ENCODE measurements at regions not wholly inside any gene's neighbourhood (a gene's known extent, or its start where the extent isn't known, plus 50 kb on each side); places are given as distances from the start of the nearest gene placed in this dataset.

- 70% methylated on average over 1 of the region's 1 CpG for WGBS
- Histone ChIP-seq H3K27me3 (ENCODE audit: control insufficient read depth in 1 of 2, insufficient read depth in 1 of 2, low read length in 2 of 2) (no peaks in the 10 kb centered on the region), H2BK120ac (ENCODE audit: low read depth, low read length) (no peak overlapping the region), H2BK15ac (ENCODE audit: low read depth, poor library complexity, severe bottlenecking) (no peak overlapping the region), H3K79me1 (replicated peaks; ENCODE audit: low read length, poor library complexity, severe bottlenecking) (no peaks in the 10 kb centered on the region), H3K4ac (ENCODE audit: low read depth in 1 of 2, low read length in 2 of 2) (no peak overlapping the region), H4K91ac (ENCODE audit: low read length) (no peak overlapping the region), H3K9me3 (ENCODE audit: control insufficient read depth, low read length) (peaks cover 4% of the 10 kb centered on the region), H3K14ac (ENCODE audit: low read length in 2 of 2) (no peak overlapping the region), H4K8ac (ENCODE audit: low read length) (no peak overlapping the region), H2AK5ac (ENCODE audit: low read length, severe bottlenecking) (no peak overlapping the region), H3K4me1 (ENCODE audit: control insufficient read depth, insufficient read depth, low read depth, low read length) (no peaks in the 10 kb centered on the region), H3K4me2 (ENCODE audit: low read length, poor library complexity, severe bottlenecking) (no peak overlapping the region), H3K36me3 (ENCODE audit: control insufficient read depth in 1 of 2, insufficient read depth in 2 of 2, low read depth in 1 of 2, low read length in 2 of 2) (no peaks in the 10 kb centered on the region), H3K18ac (ENCODE audit: low read depth in 1 of 2, low read length in 2 of 2) (no peak overlapping the region), H2AFZ (ENCODE audit: low read depth, low read length) (no peak overlapping the region), H3K23ac (ENCODE audit: low read length in 2 of 2) (no peak overlapping the region), H3K27ac (ENCODE audit: low read length, poor library complexity, severe bottlenecking) (no peak overlapping the region), H2BK5ac (ENCODE audit: low read depth, low read length, poor library complexity, severe bottlenecking) (no peak overlapping the region), H3K9ac (ENCODE audit: low read length) (no peak overlapping the region), H3K4me3 (ENCODE audit: insufficient read depth in 1 of 2, low read depth in 1 of 2, low read length in 2 of 2) (no peak overlapping the region), H2BK12ac (ENCODE audit: low read length in 2 of 2) (no peak overlapping the region)
- no peak for DNase-seq
Observed at GRCh38 chr12:102323799-102324198, 126.2 kb upstream of the PMCH start.

- Histone ChIP-seq H3K4me1 (ENCODE audit: control insufficient read depth, insufficient read depth, low read depth, low read length) (no peaks in the 10 kb centered on the region), H3K14ac (ENCODE audit: low read length in 2 of 2) (no peak overlapping the region), H3K27ac (ENCODE audit: low read length, poor library complexity, severe bottlenecking) (no peak overlapping the region), H2AFZ (ENCODE audit: low read depth, low read length) (no peak overlapping the region), H3K27me3 (ENCODE audit: control insufficient read depth in 1 of 2, insufficient read depth in 1 of 2, low read length in 2 of 2) (no peaks in the 10 kb centered on the region), H2BK15ac (ENCODE audit: low read depth, poor library complexity, severe bottlenecking) (no peak overlapping the region), H4K8ac (ENCODE audit: low read length) (no peak overlapping the region), H2BK12ac (ENCODE audit: low read length in 2 of 2) (no peak overlapping the region), H3K18ac (ENCODE audit: low read depth in 1 of 2, low read length in 2 of 2) (no peak overlapping the region), H3K23ac (ENCODE audit: low read length in 2 of 2) (no peak overlapping the region), H3K9ac (ENCODE audit: low read length) (no peak overlapping the region), H3K4me3 (ENCODE audit: insufficient read depth in 1 of 2, low read depth in 1 of 2, low read length in 2 of 2) (no peak overlapping the region), H3K4ac (ENCODE audit: low read depth in 1 of 2, low read length in 2 of 2) (no peak overlapping the region), H2BK5ac (ENCODE audit: low read depth, low read length, poor library complexity, severe bottlenecking) (no peak overlapping the region), H4K91ac (ENCODE audit: low read length) (no peak overlapping the region), H3K4me2 (ENCODE audit: low read length, poor library complexity, severe bottlenecking) (no peak overlapping the region), H3K9me3 (ENCODE audit: control insufficient read depth, low read length) (peaks cover 4% of the 10 kb centered on the region), H3K79me1 (replicated peaks; ENCODE audit: low read length, poor library complexity, severe bottlenecking) (no peaks in the 10 kb centered on the region), H2AK5ac (ENCODE audit: low read length, severe bottlenecking) (no peak overlapping the region), H2BK120ac (ENCODE audit: low read depth, low read length) (no peak overlapping the region), H3K36me3 (ENCODE audit: control insufficient read depth in 1 of 2, insufficient read depth in 2 of 2, low read depth in 1 of 2, low read length in 2 of 2) (no peaks in the 10 kb centered on the region)
- WGBS = 60% methylated on average over 1 of the region's 1 CpG
- no peak for DNase-seq
Observed at GRCh38 chr12:102322254-102322653, 124.6 kb upstream of the PMCH start.

DNA sequence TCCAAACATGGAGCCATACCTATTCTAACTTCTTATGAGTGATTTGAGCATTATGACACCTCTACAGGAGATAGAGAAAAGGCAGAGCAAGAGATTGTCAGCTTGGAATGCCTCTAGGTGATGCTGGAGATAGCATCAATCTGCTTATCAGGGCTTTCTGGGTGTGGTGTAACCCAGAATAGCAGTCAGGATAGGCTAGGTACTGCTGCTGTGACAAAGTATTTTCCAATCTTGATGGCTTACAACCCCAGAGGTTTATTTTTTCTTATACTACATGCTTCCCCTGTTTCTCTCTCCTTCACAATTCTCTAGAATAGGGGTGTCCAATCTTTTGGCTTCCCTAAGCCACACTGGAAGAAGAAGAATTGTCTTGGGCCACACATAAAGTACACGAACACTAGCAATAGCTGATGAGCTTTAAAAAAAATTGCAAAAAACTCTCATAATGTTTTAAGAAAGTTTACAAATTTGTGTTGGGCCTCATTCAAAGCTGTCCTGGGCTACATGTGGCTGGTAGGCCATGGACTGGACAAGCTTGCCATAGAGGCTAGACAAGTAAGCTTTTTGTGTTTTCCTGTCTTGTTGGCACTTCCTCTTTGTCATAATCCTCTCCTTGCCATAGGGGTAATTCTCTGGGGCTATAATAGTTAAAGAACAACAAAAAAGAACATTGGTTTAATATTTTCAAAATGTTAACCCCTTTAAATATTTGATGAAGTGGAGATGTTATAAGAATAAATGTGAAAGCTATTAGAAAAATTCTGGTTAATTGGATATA, 123.9 kb upstream of the PMCH start:
- WGBS = no CpG with 5 or more reads among the region's 1 CpG
- no peak overlapping the region for H3K4ac ChIP-seq (ENCODE audit: low read depth in 1 of 2, low read length in 2 of 2)
- H3K14ac ChIP-seq (ENCODE audit: low read length in 2 of 2) = no peak overlapping the region
- no peak overlapping the region for H2BK5ac ChIP-seq (ENCODE audit: low read depth, low read length, poor library complexity, severe bottlenecking)
- H4K91ac ChIP-seq (ENCODE audit: low read length) = no peak overlapping the region
- no peak for DNase-seq
- no peaks in the 10 kb centered on the region for H3K36me3 ChIP-seq (ENCODE audit: control insufficient read depth in 1 of 2, insufficient read depth in 2 of 2, low read depth in 1 of 2, low read length in 2 of 2)
- no peak overlapping the region for H3K27ac ChIP-seq (ENCODE audit: low read length, poor library complexity, severe bottlenecking)
- no peaks in the 10 kb centered on the region for H3K27me3 ChIP-seq (ENCODE audit: control insufficient read depth in 1 of 2, insufficient read depth in 1 of 2, low read length in 2 of 2)
- H3K4me2 ChIP-seq (ENCODE audit: low read length, poor library complexity, severe bottlenecking) = no peak overlapping the region
- H4K8ac ChIP-seq (ENCODE audit: low read length) = no peak overlapping the region
- no peak overlapping the region for H3K18ac ChIP-seq (ENCODE audit: low read depth in 1 of 2, low read length in 2 of 2)
- no peak overlapping the region for H2BK15ac ChIP-seq (ENCODE audit: low read depth, poor library complexity, severe bottlenecking)
- H3K9me3 ChIP-seq (ENCODE audit: control insufficient read depth, low read length) = peaks cover 4% of the 10 kb centered on the region
- no peak overlapping the region for H2BK120ac ChIP-seq (ENCODE audit: low read depth, low read length)
- no peak overlapping the region for H3K9ac ChIP-seq (ENCODE audit: low read length)
- H2AK5ac ChIP-seq (ENCODE audit: low read length, severe bottlenecking) = no peak overlapping the region
- no peak overlapping the region for H3K4me3 ChIP-seq (ENCODE audit: insufficient read depth in 1 of 2, low read depth in 1 of 2, low read length in 2 of 2)
- no peaks in the 10 kb centered on the region for H3K4me1 ChIP-seq (ENCODE audit: control insufficient read depth, insufficient read depth, low read depth, low read length)
- no peak overlapping the region for H3K23ac ChIP-seq (ENCODE audit: low read length in 2 of 2)
- H2AFZ ChIP-seq (ENCODE audit: low read depth, low read length) = no peak overlapping the region
- no peaks in the 10 kb centered on the region for H3K79me1 ChIP-seq (replicated peaks; ENCODE audit: low read length, poor library complexity, severe bottlenecking)
- H2BK12ac ChIP-seq (ENCODE audit: low read length in 2 of 2) = no peak overlapping the region

- Histone ChIP-seq H3K4me2 (ENCODE audit: low read length, poor library complexity, severe bottlenecking) (no peak overlapping the region), H3K14ac (ENCODE audit: low read length in 2 of 2) (no peak overlapping the region), H4K91ac (ENCODE audit: low read length) (no peak overlapping the region), H3K79me1 (replicated peaks; ENCODE audit: low read length, poor library complexity, severe bottlenecking) (no peaks in the 10 kb centered on the region), H2BK12ac (ENCODE audit: low read length in 2 of 2) (no peak overlapping the region), H2BK5ac (ENCODE audit: low read depth, low read length, poor library complexity, severe bottlenecking) (no peak overlapping the region), H2AFZ (ENCODE audit: low read depth, low read length) (no peak overlapping the region), H3K36me3 (ENCODE audit: control insufficient read depth in 1 of 2, insufficient read depth in 2 of 2, low read depth in 1 of 2, low read length in 2 of 2) (no peaks in the 10 kb centered on the region), H2BK15ac (ENCODE audit: low read depth, poor library complexity, severe bottlenecking) (no peak overlapping the region), H2AK5ac (ENCODE audit: low read length, severe bottlenecking) (no peak overlapping the region), H3K9me3 (ENCODE audit: control insufficient read depth, low read length) (peaks cover 4% of the 10 kb centered on the region), H3K18ac (ENCODE audit: low read depth in 1 of 2, low read length in 2 of 2) (no peak overlapping the region), H3K27ac (ENCODE audit: low read length, poor library complexity, severe bottlenecking) (no peak overlapping the region), H3K27me3 (ENCODE audit: control insufficient read depth in 1 of 2, insufficient read depth in 1 of 2, low read length in 2 of 2) (no peaks in the 10 kb centered on the region), H3K4ac (ENCODE audit: low read depth in 1 of 2, low read length in 2 of 2) (no peak overlapping the region), H4K8ac (ENCODE audit: low read length) (no peak overlapping the region), H3K4me1 (ENCODE audit: control insufficient read depth, insufficient read depth, low read depth, low read length) (no peaks in the 10 kb centered on the region), H3K4me3 (ENCODE audit: insufficient read depth in 1 of 2, low read depth in 1 of 2, low read length in 2 of 2) (no peak overlapping the region), H3K9ac (ENCODE audit: low read length) (no peak overlapping the region), H2BK120ac (ENCODE audit: low read depth, low read length) (no peak overlapping the region), H3K23ac (ENCODE audit: low read length in 2 of 2) (no peak overlapping the region)
- no peak for DNase-seq
- no CpG with 5 or more reads among the region's 4 CpGs for WGBS
Observed at GRCh38 chr12:102317155-102317554, 119.5 kb upstream of the PMCH start.

Measured in mesenchymal stem cell (in vitro differentiated cells and primary cell).